Nephron (organoid): ENCODE measurements at regions not wholly inside any gene's neighbourhood (a gene's known extent, or its start where the extent isn't known, plus 50 kb on each side); places are given as distances from the start of the nearest gene placed in this dataset.
"Not testable (repeated sequence)": the region's sequence is repeated elsewhere in the genome, so short reads cannot be mapped to it uniquely, and the experiment has no call there.

ENCODE experiments used
- H3K27ac Mint-ChIP-seq, 3 experiments: 2 replicates each; pipeline ENCODE4 v1.8.0; 2020; ENCODE audit warnings: mixed read lengths in 3 of 3, mild to moderate bottlenecking in 2 of 3, moderate library complexity in 1 of 3
- H3K27me3 Mint-ChIP-seq: 2 replicates; pipeline ENCODE4 v1.8.0; 2021; ENCODE audit warnings: low read depth, mild to moderate bottlenecking, moderate library complexity, mixed read lengths
- H3K36me3 Mint-ChIP-seq: 2 replicates; pipeline ENCODE4 v1.8.0; 2020; ENCODE audit warnings: low read depth, mixed read lengths
- H3K4me1 Mint-ChIP-seq: 2 replicates; pipeline ENCODE4 v1.8.0; 2020; ENCODE audit warnings: mixed read lengths
- H3K4me3 Mint-ChIP-seq, 3 experiments: 2 replicates each; pipeline ENCODE4 v1.8.0; 2020; ENCODE audit warnings: mild to moderate bottlenecking in 3 of 3, mixed read lengths in 3 of 3, moderate library complexity in 2 of 3
- H3K9me3 Mint-ChIP-seq: 2 replicates; pipeline ENCODE4 v1.8.0; 2020; ENCODE audit warnings: mixed read lengths
- CTCF ChIP-seq, 3 experiments: fragments of 200-600 bp; sonication (generic); IDR thresholded peaks; one replicate each; pipeline ENCODE4 v1.5.0; 2021; ENCODE audit warnings: antibody characterized with exemption in 3 of 3; ENCODE audit not compliant: unreplicated experiment in 3 of 3

- Mint-ChIP-seq H3K4me1 (no peaks in the 10 kb centered on the region), H3K4me3 (no peak overlapping the region), H3K27ac (no peak overlapping the region), H3K27me3 (no peaks in the 10 kb centered on the region), H3K9me3 (no peaks in the 10 kb centered on the region), H3K36me3 (no peaks in the 10 kb centered on the region)
- no peak for TF ChIP-seq CTCF (IDR thresholded peaks at IDR 0.05; ENCODE audit: unreplicated experiment in 3 of 3)
Measured at GRCh38 chr1:200263203-200263602, 146.6 kb downstream of the ZNF281 start.

GRCh38 chr1:200262326-200262965, 147.4 kb downstream of the ZNF281 start:
- Mint-ChIP-seq H3K4me1 (no peaks in the 10 kb centered on the region), H3K4me3 (no peak overlapping the region), H3K27me3 (no peaks in the 10 kb centered on the region), H3K36me3 (no peaks in the 10 kb centered on the region), H3K27ac (no peak overlapping the region), H3K9me3 (no peaks in the 10 kb centered on the region)
- TF ChIP-seq CTCF (IDR thresholded peaks at IDR 0.05; ENCODE audit: unreplicated experiment in 3 of 3) = no peak

GRCh38 chr1:200260597-200261335, 149.1 kb downstream of the ZNF281 start:
- Mint-ChIP-seq H3K4me3 (no peak overlapping the region), H3K27me3 (no peaks in the 10 kb centered on the region), H3K27ac (no peak overlapping the region), H3K4me1 (no peaks in the 10 kb centered on the region), H3K36me3 (no peaks in the 10 kb centered on the region), H3K9me3 (no peaks in the 10 kb centered on the region)
- no peak for TF ChIP-seq CTCF (IDR thresholded peaks at IDR 0.05; ENCODE audit: unreplicated experiment in 3 of 3)

- Mint-ChIP-seq H3K9me3 (no peaks in the 10 kb centered on the region), H3K27ac (no peak overlapping the region), H3K27me3 (peaks cover 2% of the 10 kb centered on the region), H3K4me3 (no peak overlapping the region), H3K4me1 (no peaks in the 10 kb centered on the region), H3K36me3 (no peaks in the 10 kb centered on the region)
- TF ChIP-seq CTCF (IDR thresholded peaks at IDR 0.05; ENCODE audit: unreplicated experiment in 3 of 3) = peak; percentile 22 to 46 (median 37)
Measured at GRCh38 chr1:200258447-200259375, 151.1 kb downstream of the ZNF281 start.

GRCh38 chr1:200257235-200257634, 152.6 kb downstream of the ZNF281 start:
- no peaks in the 10 kb centered on the region for H3K9me3 Mint-ChIP-seq
- no peak for TF ChIP-seq CTCF (IDR thresholded peaks at IDR 0.05; ENCODE audit: unreplicated experiment in 3 of 3)
- H3K27me3 Mint-ChIP-seq = peaks cover 5% of the 10 kb centered on the region
- H3K36me3 Mint-ChIP-seq = no peaks in the 10 kb centered on the region
- no peak overlapping the region for H3K27ac Mint-ChIP-seq
- no peaks in the 10 kb centered on the region for H3K4me1 Mint-ChIP-seq
- H3K4me3 Mint-ChIP-seq = no peak overlapping the region

- not testable (repeated sequence) for H3K4me3 Mint-ChIP-seq, H3K36me3 Mint-ChIP-seq, H3K4me1 Mint-ChIP-seq, H3K9me3 Mint-ChIP-seq, H3K27ac Mint-ChIP-seq
- H3K27me3 Mint-ChIP-seq = peaks cover 20% of the 10 kb centered on the region
Measured at GRCh38 chr1:200254602-200255001, 155.2 kb downstream of the ZNF281 start.
